Glutamatergic neuron (in vitro differentiated cells): ENCODE measurements at regions not wholly inside any gene's neighbourhood (a gene's known extent, or its start where the extent isn't known, plus 50 kb on each side); places are given as distances from the start of the nearest gene placed in this dataset.

Experiments
- DNase-seq: peaks from one replicate; pipeline ENCODE4 v3.0.0; 2022
- H3K27ac Mint-ChIP-seq: one replicate; pipeline ENCODE4 v1.8.0; 2020; ENCODE audit warnings: mild to moderate bottlenecking, mixed read lengths, inconsistent platforms; ENCODE audit not compliant: unreplicated experiment
- H3K27me3 Mint-ChIP-seq: one replicate; pipeline ENCODE4 v1.8.0; 2020; ENCODE audit warnings: mild to moderate bottlenecking, moderate library complexity, mixed read lengths, inconsistent platforms; ENCODE audit not compliant: unreplicated experiment
- H3K36me3 Mint-ChIP-seq: one replicate; pipeline ENCODE4 v1.8.0; 2020; ENCODE audit warnings: mild to moderate bottlenecking, mixed read lengths, inconsistent platforms; ENCODE audit not compliant: unreplicated experiment
- H3K4me1 Mint-ChIP-seq: one replicate; pipeline ENCODE4 v1.8.0; 2020; ENCODE audit warnings: mild to moderate bottlenecking, low read depth, mixed read lengths, inconsistent platforms; ENCODE audit not compliant: unreplicated experiment
- H3K4me3 Mint-ChIP-seq: one replicate; pipeline ENCODE4 v1.8.0; 2020; ENCODE audit warnings: mild to moderate bottlenecking, mixed read lengths, inconsistent platforms; ENCODE audit not compliant: unreplicated experiment
- H3K9me3 Mint-ChIP-seq: one replicate; pipeline ENCODE4 v1.8.0; 2020; ENCODE audit warnings: mild to moderate bottlenecking, moderate library complexity, mixed read lengths, inconsistent platforms; ENCODE audit not compliant: unreplicated experiment
- CTCF ChIP-seq: fragments of 200-600 bp; sonication (generic); IDR thresholded peaks from one replicate; pipeline ENCODE4 v1.5.0; 2021; ENCODE audit not compliant: partially characterized antibody, unreplicated experiment

- no peak overlapping the region for H3K27ac Mint-ChIP-seq
- H3K36me3 Mint-ChIP-seq = no peaks in the 10 kb centered on the region
- H3K9me3 Mint-ChIP-seq = peaks cover 3% of the 10 kb centered on the region
- H3K4me3 Mint-ChIP-seq = no peak overlapping the region
- TF ChIP-seq CTCF = no peak
- H3K4me1 Mint-ChIP-seq = peaks cover 5% of the 10 kb centered on the region
- H3K27me3 Mint-ChIP-seq = no peaks in the 10 kb centered on the region
- DNase-seq = no peak
These were observed 697.9 kb upstream of the FANCL start for GRCh38 chr2:58938988-58939387.

GRCh38 chr2:58932801-58933200 lies 691.7 kb upstream of the FANCL start:
- peaks cover 5% of the 10 kb centered on the region for H3K4me1 Mint-ChIP-seq
- H3K4me3 Mint-ChIP-seq = no peak overlapping the region
- DNase-seq = no peak

GRCh38 chr2:58930537-58930936 lies 689.4 kb upstream of the FANCL start:
- Mint-ChIP-seq H3K4me3 (no peak overlapping the region), H3K9me3 (no peaks in the 10 kb centered on the region), H3K36me3 (no peaks in the 10 kb centered on the region), H3K27ac (no peak overlapping the region), H3K4me1 (peaks cover 5% of the 10 kb centered on the region), H3K27me3 (no peaks in the 10 kb centered on the region)
- no peak for TF ChIP-seq CTCF
- no peak for DNase-seq

More at GRCh38 chr2:58932801-58933200, 691.7 kb upstream of the FANCL start:
- Mint-ChIP-seq H3K36me3 (no peaks in the 10 kb centered on the region), H3K9me3 (no peaks in the 10 kb centered on the region), H3K27ac (no peak overlapping the region), H3K27me3 (no peaks in the 10 kb centered on the region)
- TF ChIP-seq CTCF = no peak

GRCh38 chr2:58928973-58929372 lies 687.8 kb upstream of the FANCL start:
- Mint-ChIP-seq H3K27ac (no peak overlapping the region), H3K36me3 (no peaks in the 10 kb centered on the region), H3K27me3 (no peaks in the 10 kb centered on the region), H3K4me1 (no peaks in the 10 kb centered on the region), H3K9me3 (no peaks in the 10 kb centered on the region), H3K4me3 (no peak overlapping the region)
- TF ChIP-seq CTCF = no peak
- no peak for DNase-seq

GRCh38 chr2:58928391-58928790 lies 687.3 kb upstream of the FANCL start:
- no peak for TF ChIP-seq CTCF
- no peaks in the 10 kb centered on the region for H3K4me1 Mint-ChIP-seq
- H3K4me3 Mint-ChIP-seq = no peak overlapping the region
- no peaks in the 10 kb centered on the region for H3K9me3 Mint-ChIP-seq
- no peaks in the 10 kb centered on the region for H3K36me3 Mint-ChIP-seq
- H3K27ac Mint-ChIP-seq = no peak overlapping the region
- no peak for DNase-seq
- H3K27me3 Mint-ChIP-seq = no peaks in the 10 kb centered on the region
